Body of pancreas (tissue), 4 donors: ENCODE measurements at regions not wholly inside any gene's neighbourhood (a gene's known extent, or its start where the extent isn't known, plus 50 kb on each side); places are given as distances from the start of the nearest gene placed in this dataset.

Experiments used
- POLR2A ChIP-seq, 3 donors: fragments of 450-650 bp; IDR thresholded peaks; one replicate each; pipeline ENCODE4 v1.6.1; 2016; ENCODE audit warnings: antibody characterized with exemption in 3 of 3, mild to moderate bottlenecking in 2 of 3
- TF ChIP-seq, protein P1 (sequence below), 7 experiments: fragments of 450-650 bp in 4 of 7; fragments of 200-600 bp in 3 of 7; sonication (generic) in 3 of 7; IDR thresholded peaks; one replicate each; pipeline ENCODE4 v1.5.1; 2016 to 2019; ENCODE audit warnings: antibody characterized with exemption in 7 of 7

GRCh38 chr6:56693246-56693607 is 50.5 kb upstream of the DST start:
- TF ChIP-seq, protein P1, sequence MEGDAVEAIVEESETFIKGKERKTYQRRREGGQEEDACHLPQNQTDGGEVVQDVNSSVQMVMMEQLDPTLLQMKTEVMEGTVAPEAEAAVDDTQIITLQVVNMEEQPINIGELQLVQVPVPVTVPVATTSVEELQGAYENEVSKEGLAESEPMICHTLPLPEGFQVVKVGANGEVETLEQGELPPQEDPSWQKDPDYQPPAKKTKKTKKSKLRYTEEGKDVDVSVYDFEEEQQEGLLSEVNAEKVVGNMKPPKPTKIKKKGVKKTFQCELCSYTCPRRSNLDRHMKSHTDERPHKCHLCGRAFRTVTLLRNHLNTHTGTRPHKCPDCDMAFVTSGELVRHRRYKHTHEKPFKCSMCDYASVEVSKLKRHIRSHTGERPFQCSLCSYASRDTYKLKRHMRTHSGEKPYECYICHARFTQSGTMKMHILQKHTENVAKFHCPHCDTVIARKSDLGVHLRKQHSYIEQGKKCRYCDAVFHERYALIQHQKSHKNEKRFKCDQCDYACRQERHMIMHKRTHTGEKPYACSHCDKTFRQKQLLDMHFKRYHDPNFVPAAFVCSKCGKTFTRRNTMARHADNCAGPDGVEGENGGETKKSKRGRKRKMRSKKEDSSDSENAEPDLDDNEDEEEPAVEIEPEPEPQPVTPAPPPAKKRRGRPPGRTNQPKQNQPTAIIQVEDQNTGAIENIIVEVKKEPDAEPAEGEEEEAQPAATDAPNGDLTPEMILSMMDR (IDR thresholded peaks at IDR 0.05): no peak
- peak in 2 of 3 donors; percentile 18 to 20 for TF ChIP-seq POLR2A (IDR thresholded peaks at IDR 0.05)
